Panc1 (cell line): ENCODE measurements at regions not wholly inside any gene's neighbourhood (a gene's known extent, or its start where the extent isn't known, plus 50 kb on each side); places are given as distances from the start of the nearest gene placed in this dataset.

Source experiments
- POLR2AphosphoS5 ChIP-seq: IDR thresholded peaks from 2 replicates; pipeline ENCODE4 v1.6.1; 2012; ENCODE audit warnings: mild to moderate bottlenecking, low read depth, low read length, moderate library complexity
- SIN3A ChIP-seq: IDR thresholded peaks from 2 replicates; pipeline ENCODE4 v1.6.1; 2012; ENCODE audit warnings: low read depth, mild to moderate bottlenecking, low read length, moderate library complexity, borderline replicate concordance; ENCODE audit not compliant: insufficient read depth
- TF ChIP-seq, protein P1 (sequence below), 2 experiments: IDR thresholded peaks; 2 replicates each; pipeline ENCODE4 v1.6.1; 2011 to 2012; ENCODE audit warnings: low read depth in 2 of 2, control low read depth in 1 of 2, low read length in 1 of 2, mild to moderate bottlenecking in 1 of 2, moderate library complexity in 1 of 2; ENCODE audit not compliant: insufficient read depth in 1 of 2
- TF ChIP-seq, protein P2 (sequence below): fragments of 450-650 bp; IDR thresholded peaks from 2 replicates; pipeline ENCODE4 v1.5.1; 2017; ENCODE audit warnings: mild to moderate bottlenecking

DNA sequence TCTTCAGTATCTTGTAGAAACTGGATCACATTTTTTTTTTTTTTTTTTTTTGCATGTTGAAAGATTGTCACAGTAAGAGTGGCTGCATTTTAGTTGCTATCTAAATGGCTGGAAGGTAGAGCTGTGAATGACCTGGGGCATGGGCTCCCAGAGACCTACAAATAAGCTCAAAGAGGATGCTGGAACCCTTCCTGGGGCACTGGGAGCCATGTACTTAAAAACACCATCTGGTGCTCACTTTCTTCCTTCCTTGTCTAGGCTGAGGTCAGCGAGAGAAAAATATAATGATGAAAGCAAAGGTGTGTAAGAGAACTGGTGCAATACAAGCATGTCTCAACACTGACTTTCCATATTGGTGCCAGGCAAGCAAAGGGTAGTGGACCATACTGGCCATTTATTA, 323.9 kb downstream of the SV2B start:
- TF ChIP-seq, protein P1, sequence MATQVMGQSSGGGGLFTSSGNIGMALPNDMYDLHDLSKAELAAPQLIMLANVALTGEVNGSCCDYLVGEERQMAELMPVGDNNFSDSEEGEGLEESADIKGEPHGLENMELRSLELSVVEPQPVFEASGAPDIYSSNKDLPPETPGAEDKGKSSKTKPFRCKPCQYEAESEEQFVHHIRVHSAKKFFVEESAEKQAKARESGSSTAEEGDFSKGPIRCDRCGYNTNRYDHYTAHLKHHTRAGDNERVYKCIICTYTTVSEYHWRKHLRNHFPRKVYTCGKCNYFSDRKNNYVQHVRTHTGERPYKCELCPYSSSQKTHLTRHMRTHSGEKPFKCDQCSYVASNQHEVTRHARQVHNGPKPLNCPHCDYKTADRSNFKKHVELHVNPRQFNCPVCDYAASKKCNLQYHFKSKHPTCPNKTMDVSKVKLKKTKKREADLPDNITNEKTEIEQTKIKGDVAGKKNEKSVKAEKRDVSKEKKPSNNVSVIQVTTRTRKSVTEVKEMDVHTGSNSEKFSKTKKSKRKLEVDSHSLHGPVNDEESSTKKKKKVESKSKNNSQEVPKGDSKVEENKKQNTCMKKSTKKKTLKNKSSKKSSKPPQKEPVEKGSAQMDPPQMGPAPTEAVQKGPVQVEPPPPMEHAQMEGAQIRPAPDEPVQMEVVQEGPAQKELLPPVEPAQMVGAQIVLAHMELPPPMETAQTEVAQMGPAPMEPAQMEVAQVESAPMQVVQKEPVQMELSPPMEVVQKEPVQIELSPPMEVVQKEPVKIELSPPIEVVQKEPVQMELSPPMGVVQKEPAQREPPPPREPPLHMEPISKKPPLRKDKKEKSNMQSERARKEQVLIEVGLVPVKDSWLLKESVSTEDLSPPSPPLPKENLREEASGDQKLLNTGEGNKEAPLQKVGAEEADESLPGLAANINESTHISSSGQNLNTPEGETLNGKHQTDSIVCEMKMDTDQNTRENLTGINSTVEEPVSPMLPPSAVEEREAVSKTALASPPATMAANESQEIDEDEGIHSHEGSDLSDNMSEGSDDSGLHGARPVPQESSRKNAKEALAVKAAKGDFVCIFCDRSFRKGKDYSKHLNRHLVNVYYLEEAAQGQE (IDR thresholded peaks at IDR 0.05; ENCODE audit: insufficient read depth in 1 of 2, low read depth in 2 of 2, low read length in 1 of 2): no peak
- TF ChIP-seq, protein P2, sequence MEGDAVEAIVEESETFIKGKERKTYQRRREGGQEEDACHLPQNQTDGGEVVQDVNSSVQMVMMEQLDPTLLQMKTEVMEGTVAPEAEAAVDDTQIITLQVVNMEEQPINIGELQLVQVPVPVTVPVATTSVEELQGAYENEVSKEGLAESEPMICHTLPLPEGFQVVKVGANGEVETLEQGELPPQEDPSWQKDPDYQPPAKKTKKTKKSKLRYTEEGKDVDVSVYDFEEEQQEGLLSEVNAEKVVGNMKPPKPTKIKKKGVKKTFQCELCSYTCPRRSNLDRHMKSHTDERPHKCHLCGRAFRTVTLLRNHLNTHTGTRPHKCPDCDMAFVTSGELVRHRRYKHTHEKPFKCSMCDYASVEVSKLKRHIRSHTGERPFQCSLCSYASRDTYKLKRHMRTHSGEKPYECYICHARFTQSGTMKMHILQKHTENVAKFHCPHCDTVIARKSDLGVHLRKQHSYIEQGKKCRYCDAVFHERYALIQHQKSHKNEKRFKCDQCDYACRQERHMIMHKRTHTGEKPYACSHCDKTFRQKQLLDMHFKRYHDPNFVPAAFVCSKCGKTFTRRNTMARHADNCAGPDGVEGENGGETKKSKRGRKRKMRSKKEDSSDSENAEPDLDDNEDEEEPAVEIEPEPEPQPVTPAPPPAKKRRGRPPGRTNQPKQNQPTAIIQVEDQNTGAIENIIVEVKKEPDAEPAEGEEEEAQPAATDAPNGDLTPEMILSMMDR: no peak
- TF ChIP-seq SIN3A: no peak
- no peak for TF ChIP-seq POLR2AphosphoS5
